GM23338 (cell line): ENCODE measurements at regions not wholly inside any gene's neighbourhood (a gene's known extent, or its start where the extent isn't known, plus 50 kb on each side); places are given as distances from the start of the nearest gene placed in this dataset.

Experiments
- ATAC-seq: fragments of 200-7000 bp; cut with Tn5 transposase; 3 replicates; pipeline ENCODE4 v1.9.1; 2020
- DNase-seq: peaks from one replicate; pipeline ENCODE4 v3.0.0-alpha.2; 2015; ENCODE audit warnings: low spot score
- H2AFZ ChIP-seq: fragments of 200-600 bp; sonication (generic); 2 replicates; pipeline ENCODE4 v1.8.0; 2016; ENCODE audit warnings: antibody characterized with exemption, mild to moderate bottlenecking, moderate library complexity
- H3F3A ChIP-seq: fragments of 200-600 bp; sonication (generic); replicated peaks from 2 replicates; pipeline ENCODE4 v1.8.0; 2017; ENCODE audit warnings: antibody characterized with exemption, mixed run types, low read depth
- H3K27ac ChIP-seq: fragments of 200-600 bp; sonication (generic); 2 replicates; pipeline ENCODE4 v1.6.1; 2016; ENCODE audit warnings: low read depth
- H3K27me3 ChIP-seq: fragments of 200-600 bp; sonication (generic); 2 replicates; pipeline ENCODE4 v1.8.0; 2016; ENCODE audit warnings: mild to moderate bottlenecking, mixed run types, moderate library complexity; ENCODE audit not compliant: insufficient read depth
- H3K36me3 ChIP-seq: fragments of 200-600 bp; sonication (generic); 2 replicates; pipeline ENCODE4 v1.8.0; 2016; ENCODE audit warnings: mild to moderate bottlenecking; ENCODE audit not compliant: insufficient read depth
- H3K4me1 ChIP-seq: fragments of 200-600 bp; sonication (generic); 2 replicates; pipeline ENCODE4 v1.8.0; 2016; ENCODE audit warnings: mild to moderate bottlenecking, moderate library complexity; ENCODE audit not compliant: insufficient read depth
- H3K4me2 ChIP-seq: fragments of 200-600 bp; sonication (generic); 2 replicates; pipeline ENCODE4 v1.7.1; 2017; ENCODE audit warnings: mixed run types
- H3K4me3 ChIP-seq: fragments of 200-600 bp; sonication (generic); 2 replicates; pipeline ENCODE4 v1.6.1; 2016; ENCODE audit warnings: mixed run types
- H3K79me2 ChIP-seq: fragments of 200-600 bp; sonication (generic); replicated peaks from 2 replicates; pipeline ENCODE4 v1.8.0; 2017; ENCODE audit warnings: mild to moderate bottlenecking; ENCODE audit not compliant: insufficient read depth
- H3K9me2 ChIP-seq: fragments of 200-600 bp; sonication (generic); 2 replicates; pipeline ENCODE4 v1.8.0; 2017; ENCODE audit not compliant: insufficient read depth
- H4K20me1 ChIP-seq: fragments of 200-600 bp; sonication (generic); replicated peaks from 2 replicates; pipeline ENCODE4 v1.8.0; 2017; ENCODE audit warnings: mild to moderate bottlenecking; ENCODE audit not compliant: insufficient read depth
- H3K27ac Mint-ChIP-seq: 2 replicates; pipeline ENCODE4 v1.8.0; 2020; ENCODE audit warnings: inconsistent platforms, mild to moderate bottlenecking, moderate library complexity, mixed read lengths
- H3K27me3 Mint-ChIP-seq: 3 replicates; pipeline ENCODE4 v1.8.0; 2022; ENCODE audit warnings: low read depth, mild to moderate bottlenecking, moderate library complexity, mixed read lengths, inconsistent platforms; ENCODE audit not compliant: insufficient read depth, poor library complexity
- H3K36me3 Mint-ChIP-seq: 3 replicates; pipeline ENCODE4 v1.8.0; 2021; ENCODE audit warnings: low read depth, mild to moderate bottlenecking, inconsistent platforms, moderate library complexity, mixed read lengths
- H3K4me1 Mint-ChIP-seq: 3 replicates; pipeline ENCODE4 v1.8.0; 2020; ENCODE audit warnings: mild to moderate bottlenecking, inconsistent platforms, mixed read lengths
- H3K4me3 Mint-ChIP-seq: 3 replicates; pipeline ENCODE4 v1.8.0; 2021; ENCODE audit warnings: moderate library complexity, mild to moderate bottlenecking, inconsistent platforms, mixed read lengths
- H3K9me3 Mint-ChIP-seq: 3 replicates; pipeline ENCODE4 v1.8.0; 2020; ENCODE audit warnings: moderate library complexity, mild to moderate bottlenecking, inconsistent platforms, mixed read lengths
- CREB1 ChIP-seq: fragments of 250-450 bp; sonication (Bioruptor Pico); IDR thresholded peaks from 2 replicates; pipeline ENCODE4 v1.5.0; 2020; ENCODE audit warnings: low read depth, mild to moderate bottlenecking, moderate library complexity
- EZH2 ChIP-seq: fragments of 200-600 bp; sonication (generic); IDR thresholded peaks from one replicate; pipeline ENCODE4 v1.8.0; 2017; ENCODE audit warnings: antibody characterized with exemption, mild to moderate bottlenecking, low read depth; ENCODE audit not compliant: unreplicated experiment
- EZH2phosphoT487 ChIP-seq: fragments of 200-600 bp; sonication (generic); IDR thresholded peaks from one replicate; pipeline ENCODE4 v1.8.1; 2018; ENCODE audit warnings: antibody characterized with exemption; ENCODE audit not compliant: unreplicated experiment
- STAT1 ChIP-seq: IDR thresholded peaks from one replicate; pipeline ENCODE4 v1.6.1; 2016; ENCODE audit warnings: antibody characterized with exemption; ENCODE audit not compliant: unreplicated experiment
- ZNF114 ChIP-seq: fragments of 250-450 bp; sonication (Bioruptor Pico); IDR thresholded peaks from 2 replicates; pipeline ENCODE4 v1.5.0; 2020; ENCODE audit warnings: mild to moderate bottlenecking, moderate library complexity
- TF ChIP-seq, protein P1 (sequence below): IDR thresholded peaks from 2 replicates; pipeline ENCODE4 v1.6.1; 2016; ENCODE audit warnings: antibody characterized with exemption
- TF ChIP-seq, protein P2 (sequence below), 2 experiments: fragments of 200-600 bp in 1 of 2; sonication (generic) in 1 of 2; conservative IDR thresholded peaks; 2 replicates each; pipeline versions ENCODE4 v1.5.1 to v1.6.1; 2016 to 2017; ENCODE audit warnings: antibody characterized with exemption in 2 of 2, low read depth in 2 of 2, mild to moderate bottlenecking in 2 of 2, moderate library complexity in 1 of 2
- TF ChIP-seq, protein P3 (sequence below): fragments of 250-450 bp; sonication (Bioruptor Pico); IDR thresholded peaks from 2 replicates; pipeline ENCODE4 v1.5.0; 2020; ENCODE audit warnings: mild to moderate bottlenecking, moderate library complexity

DNA sequence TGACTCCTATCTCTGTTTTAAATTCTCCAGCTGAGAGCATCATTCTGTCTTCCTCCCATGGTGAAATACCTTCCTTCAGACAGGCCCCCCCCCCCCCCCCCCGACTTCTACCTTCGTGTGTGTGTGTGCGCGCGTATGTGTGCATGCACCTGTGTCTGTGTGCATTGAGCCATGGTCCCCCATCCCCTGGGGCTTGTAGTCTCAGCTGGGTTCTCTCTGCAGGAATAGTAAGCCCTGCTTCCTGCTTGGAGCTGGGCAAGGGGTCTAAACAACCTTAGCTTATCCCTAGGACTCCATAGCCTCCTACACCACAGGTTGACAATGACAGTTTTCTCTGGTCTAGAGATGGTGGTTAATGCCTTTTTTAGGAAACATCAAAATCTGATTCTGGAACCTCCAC is 427.5 kb upstream of the KLHL29 start:
- H3F3A ChIP-seq, result no peaks in the 10 kb centered on the region
- Mint-ChIP-seq H3K27ac (no peak overlapping the region), H3K9me3 (no peaks in the 10 kb centered on the region), H3K4me3 (no peak overlapping the region), H3K36me3 (0 out of 3 replicates have a peak, but pooled peaks cover 3% of the 10 kb centered on the region), H3K4me1 (peaks cover 7% of the 10 kb centered on the region), H3K27me3 (no peaks in the 10 kb centered on the region)
- H3K4me2 ChIP-seq, result no peak overlapping the region
- DNase-seq (no peak), ATAC-seq (no peak)
- H2AFZ ChIP-seq, result no peak overlapping the region
- no peaks in the 10 kb centered on the region for H3K27me3 ChIP-seq
- no peaks in the 10 kb centered on the region for H3K79me2 ChIP-seq
- no peaks in the 10 kb centered on the region for H4K20me1 ChIP-seq
- no peaks in the 10 kb centered on the region for H3K4me1 ChIP-seq
- TF ChIP-seq STAT1, result no peak
- H3K4me3 ChIP-seq, result no peak overlapping the region
- H3K9me2 ChIP-seq, result peaks cover 20% of the 10 kb centered on the region
- H3K36me3 ChIP-seq, result no peaks in the 10 kb centered on the region
- no peak overlapping the region for H3K27ac ChIP-seq

DNA sequence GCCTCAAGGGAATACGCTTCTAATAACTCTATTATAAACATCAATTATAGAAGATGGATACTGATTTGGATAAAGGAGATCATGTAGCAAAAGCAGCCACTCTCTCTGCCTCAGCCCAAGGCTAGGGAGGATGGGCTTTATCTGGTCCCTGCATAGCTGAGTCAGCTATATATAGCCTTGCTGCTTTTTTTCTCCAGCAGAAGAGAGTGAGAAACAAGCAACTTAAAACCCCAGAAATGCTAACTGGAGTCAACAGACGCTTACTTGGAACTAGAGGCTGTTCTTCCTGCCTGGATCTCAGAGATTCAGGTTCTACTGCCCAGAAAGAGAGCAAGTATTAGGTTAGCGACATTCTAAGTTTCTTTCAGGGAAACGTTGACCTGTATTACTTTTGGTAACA is 426.7 kb upstream of the KLHL29 start:
- no peaks in the 10 kb centered on the region for H3K4me1 ChIP-seq
- Mint-ChIP-seq H3K4me3 (no peak overlapping the region), H3K9me3 (no peaks in the 10 kb centered on the region), H3K4me1 (peaks cover 7% of the 10 kb centered on the region), H3K27me3 (no peaks in the 10 kb centered on the region), H3K36me3 (0 out of 3 replicates have a peak, but pooled peaks cover 3% of the 10 kb centered on the region), H3K27ac (no peak overlapping the region)
- no peak for TF ChIP-seq EZH2
- H2AFZ ChIP-seq, result no peak overlapping the region
- peaks cover 25% of the 10 kb centered on the region for H3K9me2 ChIP-seq
- no peaks in the 10 kb centered on the region for H3K27me3 ChIP-seq
- no peaks in the 10 kb centered on the region for H3F3A ChIP-seq
- ATAC-seq (no peak), DNase-seq (no peak)
- H3K27ac ChIP-seq, result no peak overlapping the region
- H3K79me2 ChIP-seq, result no peaks in the 10 kb centered on the region
- no peak overlapping the region for H3K4me2 ChIP-seq
- H4K20me1 ChIP-seq, result no peaks in the 10 kb centered on the region
- H3K4me3 ChIP-seq, result no peak overlapping the region
- H3K36me3 ChIP-seq, result no peaks in the 10 kb centered on the region

DNA sequence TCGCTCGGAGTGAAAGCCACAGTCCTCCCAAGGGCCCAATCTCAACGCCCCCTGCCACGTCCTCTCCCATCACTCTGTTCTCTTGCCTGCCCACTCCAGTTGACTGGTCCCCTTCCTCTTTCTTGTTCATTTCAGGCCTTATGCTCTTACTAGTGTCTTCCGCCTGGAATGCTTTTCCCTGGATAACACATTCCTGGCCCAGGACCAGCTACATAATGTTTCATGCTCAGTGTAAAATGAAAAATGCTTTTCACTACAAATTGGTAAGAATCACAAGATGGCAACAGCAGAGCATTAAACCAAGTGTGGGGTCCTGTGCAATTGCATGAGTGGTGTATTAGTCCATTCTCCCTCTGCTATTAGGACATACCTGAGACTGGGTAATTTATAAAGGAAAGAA is 417.2 kb upstream of the KLHL29 start:
- Histone ChIP-seq H3K4me1 (peaks cover 20% of the 10 kb centered on the region), H3K9me2 (peaks cover 21% of the 10 kb centered on the region), H2AFZ (no peak overlapping the region), H3K4me3 (no peak overlapping the region), H4K20me1 (no peaks in the 10 kb centered on the region), H3K36me3 (no peaks in the 10 kb centered on the region; the same call in 1 of the 2 replicates), H3F3A (no peaks in the 10 kb centered on the region; the same call in 1 of the 2 replicates), H3K4me2 (no peak overlapping the region), H3K27me3 (no peaks in the 10 kb centered on the region), H3K79me2 (no peaks in the 10 kb centered on the region), H3K27ac (no peak overlapping the region)
- peaks cover 40% of the 10 kb centered on the region for H3K36me3 Mint-ChIP-seq
- no peak overlapping the region for H3K4me3 Mint-ChIP-seq
- H3K27ac Mint-ChIP-seq, result no peak overlapping the region; the same call in 1 of the 2 replicates
- ATAC-seq (no peak), DNase-seq (no peak)
- peaks cover 2% of the 10 kb centered on the region for H3K27me3 Mint-ChIP-seq
- H3K9me3 Mint-ChIP-seq, result peaks cover 30% of the 10 kb centered on the region
- H3K4me1 Mint-ChIP-seq, result peaks cover 31% of the 10 kb centered on the region
- TF ChIP-seq STAT1, result no peak
- TF ChIP-seq, protein P1, sequence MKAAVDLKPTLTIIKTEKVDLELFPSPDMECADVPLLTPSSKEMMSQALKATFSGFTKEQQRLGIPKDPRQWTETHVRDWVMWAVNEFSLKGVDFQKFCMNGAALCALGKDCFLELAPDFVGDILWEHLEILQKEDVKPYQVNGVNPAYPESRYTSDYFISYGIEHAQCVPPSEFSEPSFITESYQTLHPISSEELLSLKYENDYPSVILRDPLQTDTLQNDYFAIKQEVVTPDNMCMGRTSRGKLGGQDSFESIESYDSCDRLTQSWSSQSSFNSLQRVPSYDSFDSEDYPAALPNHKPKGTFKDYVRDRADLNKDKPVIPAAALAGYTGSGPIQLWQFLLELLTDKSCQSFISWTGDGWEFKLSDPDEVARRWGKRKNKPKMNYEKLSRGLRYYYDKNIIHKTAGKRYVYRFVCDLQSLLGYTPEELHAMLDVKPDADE, result no peak
- no peak for TF ChIP-seq ZNF114
- TF ChIP-seq, protein P2, sequence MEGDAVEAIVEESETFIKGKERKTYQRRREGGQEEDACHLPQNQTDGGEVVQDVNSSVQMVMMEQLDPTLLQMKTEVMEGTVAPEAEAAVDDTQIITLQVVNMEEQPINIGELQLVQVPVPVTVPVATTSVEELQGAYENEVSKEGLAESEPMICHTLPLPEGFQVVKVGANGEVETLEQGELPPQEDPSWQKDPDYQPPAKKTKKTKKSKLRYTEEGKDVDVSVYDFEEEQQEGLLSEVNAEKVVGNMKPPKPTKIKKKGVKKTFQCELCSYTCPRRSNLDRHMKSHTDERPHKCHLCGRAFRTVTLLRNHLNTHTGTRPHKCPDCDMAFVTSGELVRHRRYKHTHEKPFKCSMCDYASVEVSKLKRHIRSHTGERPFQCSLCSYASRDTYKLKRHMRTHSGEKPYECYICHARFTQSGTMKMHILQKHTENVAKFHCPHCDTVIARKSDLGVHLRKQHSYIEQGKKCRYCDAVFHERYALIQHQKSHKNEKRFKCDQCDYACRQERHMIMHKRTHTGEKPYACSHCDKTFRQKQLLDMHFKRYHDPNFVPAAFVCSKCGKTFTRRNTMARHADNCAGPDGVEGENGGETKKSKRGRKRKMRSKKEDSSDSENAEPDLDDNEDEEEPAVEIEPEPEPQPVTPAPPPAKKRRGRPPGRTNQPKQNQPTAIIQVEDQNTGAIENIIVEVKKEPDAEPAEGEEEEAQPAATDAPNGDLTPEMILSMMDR (conservative IDR thresholded peaks at IDR 0.05; ENCODE audit: low read depth in 2 of 2), result no peak
- TF ChIP-seq, protein P3, sequence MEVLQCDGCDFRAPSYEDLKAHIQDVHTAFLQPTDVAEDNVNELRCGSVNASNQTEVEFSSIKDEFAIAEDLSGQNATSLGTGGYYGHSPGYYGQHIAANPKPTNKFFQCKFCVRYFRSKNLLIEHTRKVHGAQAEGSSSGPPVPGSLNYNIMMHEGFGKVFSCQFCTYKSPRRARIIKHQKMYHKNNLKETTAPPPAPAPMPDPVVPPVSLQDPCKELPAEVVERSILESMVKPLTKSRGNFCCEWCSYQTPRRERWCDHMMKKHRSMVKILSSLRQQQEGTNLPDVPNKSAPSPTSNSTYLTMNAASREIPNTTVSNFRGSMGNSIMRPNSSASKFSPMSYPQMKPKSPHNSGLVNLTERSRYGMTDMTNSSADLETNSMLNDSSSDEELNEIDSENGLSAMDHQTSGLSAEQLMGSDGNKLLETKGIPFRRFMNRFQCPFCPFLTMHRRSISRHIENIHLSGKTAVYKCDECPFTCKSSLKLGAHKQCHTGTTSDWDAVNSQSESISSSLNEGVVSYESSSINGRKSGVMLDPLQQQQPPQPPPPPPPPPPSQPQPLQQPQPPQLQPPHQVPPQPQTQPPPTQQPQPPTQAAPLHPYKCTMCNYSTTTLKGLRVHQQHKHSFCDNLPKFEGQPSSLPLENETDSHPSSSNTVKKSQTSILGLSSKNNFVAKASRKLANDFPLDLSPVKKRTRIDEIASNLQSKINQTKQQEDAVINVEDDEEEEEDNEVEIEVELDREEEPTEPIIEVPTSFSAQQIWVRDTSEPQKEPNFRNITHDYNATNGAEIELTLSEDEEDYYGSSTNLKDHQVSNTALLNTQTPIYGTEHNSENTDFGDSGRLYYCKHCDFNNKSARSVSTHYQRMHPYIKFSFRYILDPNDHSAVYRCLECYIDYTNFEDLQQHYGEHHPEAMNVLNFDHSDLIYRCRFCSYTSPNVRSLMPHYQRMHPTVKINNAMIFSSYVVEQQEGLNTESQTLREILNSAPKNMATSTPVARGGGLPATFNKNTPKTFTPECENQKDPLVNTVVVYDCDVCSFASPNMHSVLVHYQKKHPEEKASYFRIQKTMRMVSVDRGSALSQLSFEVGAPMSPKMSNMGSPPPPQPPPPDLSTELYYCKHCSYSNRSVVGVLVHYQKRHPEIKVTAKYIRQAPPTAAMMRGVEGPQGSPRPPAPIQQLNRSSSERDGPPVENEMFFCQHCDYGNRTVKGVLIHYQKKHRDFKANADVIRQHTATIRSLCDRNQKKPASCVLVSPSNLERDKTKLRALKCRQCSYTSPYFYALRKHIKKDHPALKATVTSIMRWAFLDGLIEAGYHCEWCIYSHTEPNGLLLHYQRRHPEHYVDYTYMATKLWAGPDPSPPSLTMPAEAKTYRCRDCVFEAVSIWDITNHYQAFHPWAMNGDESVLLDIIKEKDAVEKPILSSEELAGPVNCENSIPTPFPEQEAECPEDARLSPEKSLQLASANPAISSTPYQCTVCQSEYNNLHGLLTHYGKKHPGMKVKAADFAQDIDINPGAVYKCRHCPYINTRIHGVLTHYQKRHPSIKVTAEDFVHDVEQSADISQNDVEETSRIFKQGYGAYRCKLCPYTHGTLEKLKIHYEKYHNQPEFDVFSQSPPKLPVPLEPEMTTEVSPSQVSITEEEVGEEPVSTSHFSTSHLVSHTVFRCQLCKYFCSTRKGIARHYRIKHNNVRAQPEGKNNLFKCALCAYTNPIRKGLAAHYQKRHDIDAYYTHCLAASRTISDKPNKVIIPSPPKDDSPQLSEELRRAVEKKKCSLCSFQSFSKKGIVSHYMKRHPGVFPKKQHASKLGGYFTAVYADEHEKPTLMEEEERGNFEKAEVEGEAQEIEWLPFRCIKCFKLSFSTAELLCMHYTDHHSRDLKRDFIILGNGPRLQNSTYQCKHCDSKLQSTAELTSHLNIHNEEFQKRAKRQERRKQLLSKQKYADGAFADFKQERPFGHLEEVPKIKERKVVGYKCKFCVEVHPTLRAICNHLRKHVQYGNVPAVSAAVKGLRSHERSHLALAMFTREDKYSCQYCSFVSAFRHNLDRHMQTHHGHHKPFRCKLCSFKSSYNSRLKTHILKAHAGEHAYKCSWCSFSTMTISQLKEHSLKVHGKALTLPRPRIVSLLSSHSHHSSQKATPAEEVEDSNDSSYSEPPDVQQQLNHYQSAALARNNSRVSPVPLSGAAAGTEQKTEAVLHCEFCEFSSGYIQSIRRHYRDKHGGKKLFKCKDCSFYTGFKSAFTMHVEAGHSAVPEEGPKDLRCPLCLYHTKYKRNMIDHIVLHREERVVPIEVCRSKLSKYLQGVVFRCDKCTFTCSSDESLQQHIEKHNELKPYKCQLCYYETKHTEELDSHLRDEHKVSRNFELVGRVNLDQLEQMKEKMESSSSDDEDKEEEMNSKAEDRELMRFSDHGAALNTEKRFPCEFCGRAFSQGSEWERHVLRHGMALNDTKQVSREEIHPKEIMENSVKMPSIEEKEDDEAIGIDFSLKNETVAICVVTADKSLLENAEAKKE (CRISPR knock-in tag), result no peak
- no peak for TF ChIP-seq EZH2
- no peak for TF ChIP-seq EZH2phosphoT487
- no peak for TF ChIP-seq CREB1 (CRISPR knock-in tag)
